B cell (primary cell): ENCODE measurements at regions not wholly inside any gene's neighbourhood (a gene's known extent, or its start where the extent isn't known, plus 50 kb on each side); places are given as distances from the start of the nearest gene placed in this dataset.

Experiments used
- ATAC-seq: fragments of 200-7000 bp; cut with Tn5 transposase; one replicate; pipeline ENCODE4 v1.10.0; 2021; ENCODE audit warnings: low read depth, mild to moderate bottlenecking, moderate number of reproducible peaks, moderate library complexity
- CTCF ChIA-PET: fragments of 350-600 bp; sonication (Branson Sonifier 250); formaldehyde crosslinking; loops from one replicate; lab custom pipeline; 2021; ENCODE audit warnings: antibody characterized with exemption, inconsistent platforms; lab: Charles Lee
- POLR2A ChIA-PET: fragments of 350-600 bp; sonication (Branson Sonifier 250); formaldehyde crosslinking; loops from one replicate; lab custom pipeline; 2021; ENCODE audit warnings: antibody characterized with exemption; lab: Charles Lee
- DNase-seq: peaks from one replicate; pipeline ENCODE4 v3.0.0; 2013
- H2AFZ ChIP-seq: 2 replicates; pipeline ENCODE4 v1.6.1; 2012; ENCODE audit warnings: mild to moderate bottlenecking, low read depth, low read length; ENCODE audit not compliant: insufficient read depth, poor library complexity, severe bottlenecking
- H3K27ac ChIP-seq, 2 donors: 1 replicate in 1 of 2; 2 replicates in 1 of 2; pipeline ENCODE4 v1.5.1; 2012 to 2013; ENCODE audit warnings: low read length in 2 of 2, mild to moderate bottlenecking in 2 of 2, moderate library complexity in 1 of 2
- H3K27me3 ChIP-seq, 4 experiments: fragments of 200-600 bp in 1 of 4; sonication (generic) in 1 of 4; replicated peaks in 1 of 4; 1 replicate in 2 of 4; 2 replicates in 2 of 4; pipeline versions ENCODE4 v1.6.1 to v1.7.0; 2013 to 2016; ENCODE audit warnings: low read length in 3 of 4, mild to moderate bottlenecking in 2 of 4, mixed read lengths in 1 of 4, moderate library complexity in 1 of 4; ENCODE audit not compliant: insufficient read depth in 4 of 4, control insufficient read depth in 3 of 4; ENCODE audit errors: control extremely low read depth in 1 of 4
- H3K36me3 ChIP-seq, 2 experiments: replicated peaks in 1 of 2; 1 replicate in 1 of 2; 2 replicates in 1 of 2; pipeline versions ENCODE4 v1.6.1 to v1.7.1; 2013; ENCODE audit warnings: low read length in 1 of 2; ENCODE audit not compliant: insufficient read depth in 2 of 2, control insufficient read depth in 1 of 2; ENCODE audit errors: control extremely low read depth in 1 of 2, extremely low read depth in 1 of 2
- H3K4me1 ChIP-seq, 2 donors: fragments of 200-600 bp in 1 of 2; sonication (generic) in 1 of 2; 1 replicate in 1 of 2; 2 replicates in 1 of 2; pipeline versions ENCODE4 v1.5.1 to v1.6.1; 2013 to 2017; ENCODE audit warnings: low read length in 2 of 2; ENCODE audit not compliant: control insufficient read depth in 2 of 2, insufficient read depth in 2 of 2
- H3K4me2 ChIP-seq: replicated peaks from 2 replicates; pipeline ENCODE3; 2012; ENCODE audit warnings: mild to moderate bottlenecking, low read depth, low read length; ENCODE audit not compliant: poor library complexity, severe bottlenecking
- H3K4me3 ChIP-seq, 5 experiments: fragments of 200-600 bp in 1 of 5; sonication (generic) in 1 of 5; 1 replicate in 3 of 5; 2 replicates in 2 of 5; pipeline versions ENCODE4 v1.5.1 to v1.7.0; 2011 to 2016; ENCODE audit warnings: low read length in 4 of 5, mild to moderate bottlenecking in 4 of 5, low read depth in 2 of 5, control low read depth in 1 of 5, moderate library complexity in 1 of 5; ENCODE audit not compliant: insufficient read depth in 1 of 5; ENCODE audit errors: control extremely low read depth in 1 of 5, extremely low read depth in 1 of 5
- H3K79me2 ChIP-seq: fragments of 200-600 bp; sonication (generic); one replicate; pipeline ENCODE4 v1.6.0; 2016; ENCODE audit warnings: low read length; ENCODE audit not compliant: control insufficient read depth, insufficient read depth
- H3K9ac ChIP-seq: fragments of 200-600 bp; sonication (generic); 2 replicates; pipeline ENCODE4 v1.6.1; 2017; ENCODE audit warnings: mild to moderate bottlenecking, low read length, moderate library complexity
- H3K9me3 ChIP-seq, 3 donors: one replicate each; pipeline versions ENCODE4 v1.6.1 to v1.7.1; 2013; ENCODE audit warnings: low read length in 2 of 3; ENCODE audit not compliant: control insufficient read depth in 2 of 3, insufficient read depth in 1 of 3; ENCODE audit errors: control extremely low read depth in 1 of 3
- H4K20me1 ChIP-seq: 2 replicates; pipeline ENCODE4 v1.6.0; 2012; ENCODE audit warnings: mild to moderate bottlenecking, low read length; ENCODE audit not compliant: insufficient read depth, control insufficient read depth, poor library complexity, severe bottlenecking
- H3K27ac Mint-ChIP-seq: one replicate; pipeline ENCODE4 v1.8.0; 2021; ENCODE audit warnings: mixed read lengths
- H3K27me3 Mint-ChIP-seq: one replicate; pipeline ENCODE4 v1.8.0; 2021; ENCODE audit warnings: mixed read lengths
- H3K4me1 Mint-ChIP-seq: one replicate; pipeline ENCODE4 v1.8.0; 2021; ENCODE audit warnings: mixed read lengths
- H3K4me3 Mint-ChIP-seq: one replicate; pipeline ENCODE4 v1.8.0; 2021; ENCODE audit warnings: mixed read lengths
- H3K9me3 Mint-ChIP-seq: one replicate; pipeline ENCODE4 v1.8.0; 2022; ENCODE audit warnings: mixed read lengths; ENCODE audit not compliant: insufficient read depth
- CTCF ChIP-seq: fragments of 200-600 bp; IDR thresholded peaks from one replicate; pipeline ENCODE4 v1.8.0; 2022; ENCODE audit warnings: antibody characterized with exemption, mild to moderate bottlenecking
- EZH2 ChIP-seq: IDR thresholded peaks from 2 replicates; pipeline ENCODE4 v1.6.1; 2012; ENCODE audit warnings: borderline replicate concordance, low read depth, mild to moderate bottlenecking, moderate library complexity, low read length; ENCODE audit not compliant: insufficient read depth, poor library complexity, severe bottlenecking
- whole genome bisulfite sequencing: methylation state at CpG from one replicate; pipeline ENCODE4 v1.1.5; 2013; ENCODE audit warnings: missing lambda C conversion rate; ENCODE audit not compliant: insufficient coverage; 5-methylcytosine and 5-hydroxymethylcytosine counted together
- intact Hi-C: fragments of 100-400 bp; cut with micrococcal nuclease; formaldehyde crosslinking; loops from one replicate; pipeline ENCODE4 v1.10.0; 2022

GRCh38 chr5:122719991-122720746 is 54.7 kb upstream of the SNX2 start:
- H3K27me3 ChIP-seq, result no peaks in the 10 kb centered on the region
- ChIA-PET POLR2A (interaction anchor here (0.6 kb wide), 1 partner anchor 25 kb away, joined by 9 read pairs; no protein-coding TSS in a partner anchor), CTCF (interaction anchor here (1.5 to 2.1 kb wide), 2 partner anchors 11 to 16 kb away, joined by 3 to 11 read pairs; no protein-coding TSS in a partner anchor)
- H3K4me3 ChIP-seq, result no peak overlapping the region
- no peaks in the 10 kb centered on the region for H3K36me3 ChIP-seq
- H3K79me2 ChIP-seq, result peaks cover 5% of the 10 kb centered on the region
- TF ChIP-seq EZH2 (no peak), CTCF (no peak)
- peaks cover 23% of the 10 kb centered on the region in 2 donors for H3K4me1 ChIP-seq
- no peak overlapping the region for H3K27ac ChIP-seq
- H4K20me1 ChIP-seq, result no peaks in the 10 kb centered on the region
- H3K27ac Mint-ChIP-seq, result no peak overlapping the region
- peaks cover 0 to 4% (median 0%) of the 10 kb centered on the region in 3 donors for H3K9me3 ChIP-seq
- ATAC-seq (no peak), DNase-seq (no peak)
- H2AFZ ChIP-seq, result no peak overlapping the region
- intact Hi-C loops, result no loop called here
- peaks cover 41% of the 10 kb centered on the region for H3K4me1 Mint-ChIP-seq
- WGBS, result no CpG with 5 or more reads among the region's 3 CpGs
- no peak overlapping the region for H3K4me3 Mint-ChIP-seq
- H3K27me3 Mint-ChIP-seq, result no peaks in the 10 kb centered on the region
- no peak overlapping the region for H3K9ac ChIP-seq
- no peak overlapping the region for H3K4me2 ChIP-seq
- H3K9me3 Mint-ChIP-seq, result no peaks in the 10 kb centered on the region

GRCh38 chr5:122721127-122721526 is 53.8 kb upstream of the SNX2 start:
- Histone ChIP-seq H3K27ac (no peak overlapping the region), H3K4me2 (no peak overlapping the region), H3K4me1 (peaks cover 23 to 25% of the 10 kb centered on the region in 2 donors), H3K79me2 (peaks cover 5% of the 10 kb centered on the region), H3K9ac (no peak overlapping the region), H3K36me3 (no peaks in the 10 kb centered on the region), H3K27me3 (no peaks in the 10 kb centered on the region), H2AFZ (no peak overlapping the region), H3K9me3 (peaks cover 0 to 4% (median 0%) of the 10 kb centered on the region in 3 donors), H3K4me3 (no peak overlapping the region), H4K20me1 (no peaks in the 10 kb centered on the region)
- ChIA-PET CTCF (interaction anchor here (0.6 to 1.3 kb wide), 2 partner anchors 17 to 31 kb away, joined by 3 to 4 read pairs; no protein-coding TSS in a partner anchor), POLR2A (no interaction called here)
- no peak for TF ChIP-seq CTCF
- no peak for TF ChIP-seq EZH2
- ATAC-seq (no peak), DNase-seq (no peak)
- Mint-ChIP-seq H3K27me3 (no peaks in the 10 kb centered on the region), H3K27ac (no peak overlapping the region), H3K4me1 (peaks cover 42% of the 10 kb centered on the region), H3K9me3 (no peaks in the 10 kb centered on the region), H3K4me3 (no peak overlapping the region)
- intact Hi-C loops, result no loop called here
- WGBS, result 92% methylated on average over 2 of the region's 3 CpGs
